K562 (cell line): ENCODE measurements at regions not wholly inside any gene's neighbourhood (a gene's known extent, or its start where the extent isn't known, plus 50 kb on each side); places are given as distances from the start of the nearest gene placed in this dataset.

ENCODE experiments used
- ATF6 ChIP-seq: sonication (generic); formaldehyde crosslinking; IDR thresholded peaks from 2 replicates; pipeline ENCODE4 v1.4.0; 2020; ENCODE audit warnings: mild to moderate bottlenecking, missing genetic modification reagents
- CCAR2 ChIP-seq: fragments of 200-400 bp; formaldehyde crosslinking; IDR thresholded peaks from 2 replicates; pipeline ENCODE4 v1.6.1; 2017; ENCODE audit warnings: mild to moderate bottlenecking, low read depth, low read length
- EP300 ChIP-seq: IDR thresholded peaks from 2 replicates; pipeline ENCODE4 v1.6.1; 2012; ENCODE audit warnings: low read length, improper control_type of control experiment
- FOSL1 ChIP-seq: fragments of 200-800 bp; sonication (Bioruptor generic); conservative IDR thresholded peaks from 2 replicates; pipeline ENCODE4 v1.6.1; 2016; ENCODE audit warnings: missing genetic modification characterization, missing compliant biosample characterization
- FOXM1 ChIP-seq, 2 experiments: fragments of 450-650 bp in 1 of 2; sonication (generic) in 1 of 2; formaldehyde crosslinking in 1 of 2; IDR thresholded peaks; 2 replicates each; pipeline versions ENCODE4 v1.6.1 to v1.9.0; 2017 to 2022; ENCODE audit warnings: low read depth in 2 of 2, mild to moderate bottlenecking in 2 of 2, missing genetic modification reagents in 1 of 2, moderate library complexity in 1 of 2
- MXI1 ChIP-seq: IDR thresholded peaks from 2 replicates; pipeline ENCODE4 v1.6.1; 2011; ENCODE audit warnings: low read depth, mild to moderate bottlenecking, improper control_type of control experiment, low read length
- POLR2A ChIP-seq: fragments of 450-650 bp; conservative IDR thresholded peaks from 2 replicates; pipeline ENCODE4 v1.6.1; 2016
- PPARD ChIP-seq: fragments of 250-450 bp; sonication (Bioruptor Pico); IDR thresholded peaks from 2 replicates; pipeline ENCODE4 v1.8.0; 2022; ENCODE audit warnings: inconsistent platforms, mild to moderate bottlenecking, moderate library complexity
- SMARCA5 ChIP-seq: fragments of 450-650 bp; IDR thresholded peaks from 2 replicates; pipeline ENCODE4 v1.6.1; 2016
- ZFX ChIP-seq: sonication (generic); formaldehyde crosslinking; IDR thresholded peaks from 2 replicates; pipeline ENCODE4 v1.8.0; 2022; ENCODE audit warnings: mild to moderate bottlenecking, missing genetic modification reagents, moderate library complexity
- ZNF24 ChIP-seq: fragments of 450-650 bp; IDR thresholded peaks from 2 replicates; pipeline ENCODE4 v1.6.1; 2016

- TF ChIP-seq ATF6 (CRISPR knock-in tag) (no peak), POLR2A (no peak), CCAR2 (no peak), ZFX (CRISPR knock-in tag) (no peak), FOXM1 (IDR thresholded peaks at IDR 0.05; ENCODE audit: low read depth) (no peak), FOXM1 (CRISPR knock-in tag; IDR thresholded peaks at IDR 0.05; ENCODE audit: low read depth) (no peak), PPARD (CRISPR knock-in tag) (no peak), SMARCA5 (no peak), ZNF24 (no peak), EP300 (no peak), FOSL1 (tag) (no peak), MXI1 (no peak)
These were observed 88.1 kb upstream of the C1QTNF7 start for GRCh38 chr4:15339737-15340136.
